HEK293 (cell line): ENCODE measurements at regions not wholly inside any gene's neighbourhood (a gene's known extent, or its start where the extent isn't known, plus 50 kb on each side); places are given as distances from the start of the nearest gene placed in this dataset.

Source experiments
- CTCF ChIA-PET: fragments of 350-600 bp; formaldehyde crosslinking; extraction: SDS; loops from one replicate; lab custom pipeline; 2021; ENCODE audit warnings: antibody characterized with exemption; lab: Yijun Ruan, JAX
- POLR2A ChIA-PET: fragments of 300-600 bp; formaldehyde crosslinking; extraction: SDS; loops from one replicate; lab custom pipeline; 2020; ENCODE audit warnings: antibody characterized with exemption, inconsistent platforms; lab: Yijun Ruan, JAX
- H3K27ac ChIP-seq: fragments of 200-500 bp; sonication (Bioruptor generic); 2 replicates; pipeline ENCODE4 v1.5.1; 2014; ENCODE audit warnings: low read depth, low read length, control low read depth, inconsistent platforms; ENCODE audit errors: extremely low read depth
- H3K36me3 ChIP-seq, 2 experiments: fragments of 200-500 bp in 1 of 2; sonication (Bioruptor generic) in 1 of 2; 1 replicate in 1 of 2; 2 replicates in 1 of 2; pipeline ENCODE4 v1.5.1; 2014 to 2017; ENCODE audit warnings: inconsistent platforms in 2 of 2, low read length in 2 of 2; ENCODE audit not compliant: control insufficient read depth in 2 of 2, insufficient read depth in 1 of 2
- H3K4me1 ChIP-seq: fragments of 200-500 bp; sonication (Bioruptor generic); 2 replicates; pipeline ENCODE4 v1.5.1; 2014; ENCODE audit warnings: mild to moderate bottlenecking, low read length, inconsistent platforms; ENCODE audit not compliant: control insufficient read depth, insufficient read depth
- H3K4me3 ChIP-seq: 2 replicates; pipeline ENCODE4 v1.5.1; 2011; ENCODE audit warnings: low read depth, mild to moderate bottlenecking, control low read depth, low read length, moderate library complexity
- H3K9me3 ChIP-seq: fragments of 200-500 bp; sonication (Bioruptor generic); 2 replicates; pipeline ENCODE4 v1.5.1; 2014; ENCODE audit warnings: low read depth, low read length, inconsistent platforms; ENCODE audit not compliant: control insufficient read depth, insufficient read depth
- ZFP3 ChIP-seq: fragments of 450-650 bp; formaldehyde crosslinking; IDR thresholded peaks from 2 replicates; pipeline ENCODE4 v1.5.1; 2016; ENCODE audit warnings: low read depth, missing biosample characterization, missing genetic modification characterization
- ZNF175 ChIP-seq: fragments of 450-650 bp; formaldehyde crosslinking; IDR thresholded peaks from 2 replicates; pipeline ENCODE4 v1.5.1; 2016; ENCODE audit warnings: missing biosample characterization, missing genetic modification characterization
- ZNF248 ChIP-seq: fragments of 450-650 bp; formaldehyde crosslinking; IDR thresholded peaks from 2 replicates; pipeline ENCODE4 v1.5.1; 2017; ENCODE audit warnings: missing biosample characterization, missing genetic modification characterization
- ZNF311 ChIP-seq: fragments of 450-650 bp; formaldehyde crosslinking; IDR thresholded peaks from 2 replicates; pipeline ENCODE4 v1.5.1; 2017; ENCODE audit warnings: missing biosample characterization, missing genetic modification characterization, borderline replicate concordance
- ZNF621 ChIP-seq: fragments of 450-650 bp; formaldehyde crosslinking; IDR thresholded peaks from 2 replicates; pipeline ENCODE4 v1.5.1; 2017; ENCODE audit warnings: missing biosample characterization, missing genetic modification characterization
- ZNF624 ChIP-seq: fragments of 450-650 bp; formaldehyde crosslinking; IDR thresholded peaks from 2 replicates; pipeline ENCODE4 v1.5.1; 2017; ENCODE audit warnings: missing biosample characterization, missing genetic modification characterization
- ZNF777 ChIP-seq: fragments of 450-650 bp; formaldehyde crosslinking; IDR thresholded peaks from 2 replicates; pipeline ENCODE4 v1.5.1; 2017; ENCODE audit warnings: missing biosample characterization, missing genetic modification characterization, borderline replicate concordance
- ZNF837 ChIP-seq: fragments of 450-650 bp; formaldehyde crosslinking; IDR thresholded peaks from 2 replicates; pipeline ENCODE4 v1.5.1; 2016; ENCODE audit warnings: missing biosample characterization, missing genetic modification characterization
- ZSCAN23 ChIP-seq: fragments of 450-650 bp; formaldehyde crosslinking; IDR thresholded peaks from 2 replicates; pipeline ENCODE4 v1.5.1; 2016; ENCODE audit warnings: missing biosample characterization, missing genetic modification characterization
- TF ChIP-seq, protein P1 (sequence below): IDR thresholded peaks from 2 replicates; pipeline ENCODE4 v1.6.1; 2011; ENCODE audit warnings: mild to moderate bottlenecking, low read depth, low read length, borderline replicate concordance
- TF ChIP-seq, protein P2 (sequence below): fragments of 450-650 bp; formaldehyde crosslinking; IDR thresholded peaks from 2 replicates; pipeline ENCODE4 v1.5.1; 2016; ENCODE audit warnings: missing biosample characterization, missing genetic modification characterization, borderline replicate concordance
- TF ChIP-seq, protein P3 (sequence below): sonication (generic); formaldehyde crosslinking; IDR thresholded peaks from 2 replicates; pipeline ENCODE4 v1.8.1; 2022; ENCODE audit warnings: mild to moderate bottlenecking, moderate library complexity, missing genetic modification reagents
- TF ChIP-seq, protein P4 (sequence below): fragments of 450-650 bp; IDR thresholded peaks from 2 replicates; pipeline ENCODE4 v1.5.1; 2018; ENCODE audit warnings: missing biosample characterization, missing genetic modification characterization
- TF ChIP-seq, protein P5 (sequence below): fragments of 450-650 bp; formaldehyde crosslinking; conservative IDR thresholded peaks from 2 replicates; pipeline ENCODE4 v1.5.1; 2016; ENCODE audit warnings: low read depth, missing biosample characterization, missing genetic modification characterization
- TF ChIP-seq, protein P6 (sequence below): fragments of 450-650 bp; formaldehyde crosslinking; IDR thresholded peaks from 2 replicates; pipeline ENCODE4 v1.5.1; 2016; ENCODE audit warnings: missing biosample characterization, missing genetic modification characterization

DNA sequence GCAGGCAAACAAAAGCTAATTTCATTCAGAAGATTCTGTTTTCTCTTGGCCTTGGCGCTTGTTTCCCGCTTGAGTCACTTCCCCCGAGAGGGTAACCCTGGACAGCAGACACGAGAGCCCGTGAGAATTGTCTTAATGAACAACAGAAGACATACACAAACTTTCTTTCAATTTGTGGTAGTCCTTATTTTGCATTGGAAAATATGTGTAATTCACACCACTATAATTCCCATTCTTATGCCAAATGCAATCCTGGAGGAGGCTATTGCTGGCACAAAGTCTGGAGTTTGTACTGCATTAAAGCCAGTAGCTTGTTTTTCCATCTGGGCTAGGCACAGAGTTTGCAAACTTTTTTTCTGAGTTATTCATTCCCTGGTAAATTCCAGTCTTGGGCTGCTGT lies 109.8 kb upstream of the IVNS1ABP start:
- no peak overlapping the region for H3K4me3 ChIP-seq
- no peaks in the 10 kb centered on the region for H3K4me1 ChIP-seq
- no peaks in the 10 kb centered on the region for H3K9me3 ChIP-seq
- POLR2A ChIA-PET = no interaction called here
- no peaks in the 10 kb centered on the region for H3K36me3 ChIP-seq
- H3K27ac ChIP-seq = no peak overlapping the region
- TF ChIP-seq ZSCAN23 (tag by site-specific recombination) = no peak
- TF ChIP-seq, protein P1, sequence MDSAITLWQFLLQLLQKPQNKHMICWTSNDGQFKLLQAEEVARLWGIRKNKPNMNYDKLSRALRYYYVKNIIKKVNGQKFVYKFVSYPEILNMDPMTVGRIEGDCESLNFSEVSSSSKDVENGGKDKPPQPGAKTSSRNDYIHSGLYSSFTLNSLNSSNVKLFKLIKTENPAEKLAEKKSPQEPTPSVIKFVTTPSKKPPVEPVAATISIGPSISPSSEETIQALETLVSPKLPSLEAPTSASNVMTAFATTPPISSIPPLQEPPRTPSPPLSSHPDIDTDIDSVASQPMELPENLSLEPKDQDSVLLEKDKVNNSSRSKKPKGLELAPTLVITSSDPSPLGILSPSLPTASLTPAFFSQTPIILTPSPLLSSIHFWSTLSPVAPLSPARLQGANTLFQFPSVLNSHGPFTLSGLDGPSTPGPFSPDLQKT = no peak
- TF ChIP-seq, protein P2, sequence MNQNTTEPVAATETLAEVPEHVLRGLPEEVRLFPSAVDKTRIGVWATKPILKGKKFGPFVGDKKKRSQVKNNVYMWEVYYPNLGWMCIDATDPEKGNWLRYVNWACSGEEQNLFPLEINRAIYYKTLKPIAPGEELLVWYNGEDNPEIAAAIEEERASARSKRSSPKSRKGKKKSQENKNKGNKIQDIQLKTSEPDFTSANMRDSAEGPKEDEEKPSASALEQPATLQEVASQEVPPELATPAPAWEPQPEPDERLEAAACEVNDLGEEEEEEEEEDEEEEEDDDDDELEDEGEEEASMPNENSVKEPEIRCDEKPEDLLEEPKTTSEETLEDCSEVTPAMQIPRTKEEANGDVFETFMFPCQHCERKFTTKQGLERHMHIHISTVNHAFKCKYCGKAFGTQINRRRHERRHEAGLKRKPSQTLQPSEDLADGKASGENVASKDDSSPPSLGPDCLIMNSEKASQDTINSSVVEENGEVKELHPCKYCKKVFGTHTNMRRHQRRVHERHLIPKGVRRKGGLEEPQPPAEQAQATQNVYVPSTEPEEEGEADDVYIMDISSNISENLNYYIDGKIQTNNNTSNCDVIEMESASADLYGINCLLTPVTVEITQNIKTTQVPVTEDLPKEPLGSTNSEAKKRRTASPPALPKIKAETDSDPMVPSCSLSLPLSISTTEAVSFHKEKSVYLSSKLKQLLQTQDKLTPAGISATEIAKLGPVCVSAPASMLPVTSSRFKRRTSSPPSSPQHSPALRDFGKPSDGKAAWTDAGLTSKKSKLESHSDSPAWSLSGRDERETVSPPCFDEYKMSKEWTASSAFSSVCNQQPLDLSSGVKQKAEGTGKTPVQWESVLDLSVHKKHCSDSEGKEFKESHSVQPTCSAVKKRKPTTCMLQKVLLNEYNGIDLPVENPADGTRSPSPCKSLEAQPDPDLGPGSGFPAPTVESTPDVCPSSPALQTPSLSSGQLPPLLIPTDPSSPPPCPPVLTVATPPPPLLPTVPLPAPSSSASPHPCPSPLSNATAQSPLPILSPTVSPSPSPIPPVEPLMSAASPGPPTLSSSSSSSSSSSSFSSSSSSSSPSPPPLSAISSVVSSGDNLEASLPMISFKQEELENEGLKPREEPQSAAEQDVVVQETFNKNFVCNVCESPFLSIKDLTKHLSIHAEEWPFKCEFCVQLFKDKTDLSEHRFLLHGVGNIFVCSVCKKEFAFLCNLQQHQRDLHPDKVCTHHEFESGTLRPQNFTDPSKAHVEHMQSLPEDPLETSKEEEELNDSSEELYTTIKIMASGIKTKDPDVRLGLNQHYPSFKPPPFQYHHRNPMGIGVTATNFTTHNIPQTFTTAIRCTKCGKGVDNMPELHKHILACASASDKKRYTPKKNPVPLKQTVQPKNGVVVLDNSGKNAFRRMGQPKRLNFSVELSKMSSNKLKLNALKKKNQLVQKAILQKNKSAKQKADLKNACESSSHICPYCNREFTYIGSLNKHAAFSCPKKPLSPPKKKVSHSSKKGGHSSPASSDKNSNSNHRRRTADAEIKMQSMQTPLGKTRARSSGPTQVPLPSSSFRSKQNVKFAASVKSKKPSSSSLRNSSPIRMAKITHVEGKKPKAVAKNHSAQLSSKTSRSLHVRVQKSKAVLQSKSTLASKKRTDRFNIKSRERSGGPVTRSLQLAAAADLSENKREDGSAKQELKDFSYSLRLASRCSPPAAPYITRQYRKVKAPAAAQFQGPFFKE (tag by site-specific recombination) = no peak
- TF ChIP-seq, protein P3, sequence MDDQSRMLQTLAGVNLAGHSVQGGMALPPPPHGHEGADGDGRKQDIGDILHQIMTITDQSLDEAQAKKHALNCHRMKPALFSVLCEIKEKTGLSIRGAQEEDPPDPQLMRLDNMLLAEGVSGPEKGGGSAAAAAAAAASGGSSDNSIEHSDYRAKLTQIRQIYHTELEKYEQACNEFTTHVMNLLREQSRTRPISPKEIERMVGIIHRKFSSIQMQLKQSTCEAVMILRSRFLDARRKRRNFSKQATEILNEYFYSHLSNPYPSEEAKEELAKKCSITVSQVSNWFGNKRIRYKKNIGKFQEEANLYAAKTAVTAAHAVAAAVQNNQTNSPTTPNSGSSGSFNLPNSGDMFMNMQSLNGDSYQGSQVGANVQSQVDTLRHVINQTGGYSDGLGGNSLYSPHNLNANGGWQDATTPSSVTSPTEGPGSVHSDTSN (CRISPR knock-in tag) = no peak
- TF ChIP-seq ZNF624 (tag by site-specific recombination) = no peak
- TF ChIP-seq ZFP3 = no peak
- TF ChIP-seq, protein P4, sequence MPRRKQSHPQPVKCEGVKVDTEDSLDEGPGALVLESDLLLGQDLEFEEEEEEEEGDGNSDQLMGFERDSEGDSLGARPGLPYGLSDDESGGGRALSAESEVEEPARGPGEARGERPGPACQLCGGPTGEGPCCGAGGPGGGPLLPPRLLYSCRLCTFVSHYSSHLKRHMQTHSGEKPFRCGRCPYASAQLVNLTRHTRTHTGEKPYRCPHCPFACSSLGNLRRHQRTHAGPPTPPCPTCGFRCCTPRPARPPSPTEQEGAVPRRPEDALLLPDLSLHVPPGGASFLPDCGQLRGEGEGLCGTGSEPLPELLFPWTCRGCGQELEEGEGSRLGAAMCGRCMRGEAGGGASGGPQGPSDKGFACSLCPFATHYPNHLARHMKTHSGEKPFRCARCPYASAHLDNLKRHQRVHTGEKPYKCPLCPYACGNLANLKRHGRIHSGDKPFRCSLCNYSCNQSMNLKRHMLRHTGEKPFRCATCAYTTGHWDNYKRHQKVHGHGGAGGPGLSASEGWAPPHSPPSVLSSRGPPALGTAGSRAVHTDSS (tag by site-specific recombination) = no peak
- TF ChIP-seq ZNF175 = no peak
- no peak for TF ChIP-seq ZNF621 (tag by site-specific recombination)
- no peak for TF ChIP-seq ZNF311 (tag by site-specific recombination)
- TF ChIP-seq, protein P5, sequence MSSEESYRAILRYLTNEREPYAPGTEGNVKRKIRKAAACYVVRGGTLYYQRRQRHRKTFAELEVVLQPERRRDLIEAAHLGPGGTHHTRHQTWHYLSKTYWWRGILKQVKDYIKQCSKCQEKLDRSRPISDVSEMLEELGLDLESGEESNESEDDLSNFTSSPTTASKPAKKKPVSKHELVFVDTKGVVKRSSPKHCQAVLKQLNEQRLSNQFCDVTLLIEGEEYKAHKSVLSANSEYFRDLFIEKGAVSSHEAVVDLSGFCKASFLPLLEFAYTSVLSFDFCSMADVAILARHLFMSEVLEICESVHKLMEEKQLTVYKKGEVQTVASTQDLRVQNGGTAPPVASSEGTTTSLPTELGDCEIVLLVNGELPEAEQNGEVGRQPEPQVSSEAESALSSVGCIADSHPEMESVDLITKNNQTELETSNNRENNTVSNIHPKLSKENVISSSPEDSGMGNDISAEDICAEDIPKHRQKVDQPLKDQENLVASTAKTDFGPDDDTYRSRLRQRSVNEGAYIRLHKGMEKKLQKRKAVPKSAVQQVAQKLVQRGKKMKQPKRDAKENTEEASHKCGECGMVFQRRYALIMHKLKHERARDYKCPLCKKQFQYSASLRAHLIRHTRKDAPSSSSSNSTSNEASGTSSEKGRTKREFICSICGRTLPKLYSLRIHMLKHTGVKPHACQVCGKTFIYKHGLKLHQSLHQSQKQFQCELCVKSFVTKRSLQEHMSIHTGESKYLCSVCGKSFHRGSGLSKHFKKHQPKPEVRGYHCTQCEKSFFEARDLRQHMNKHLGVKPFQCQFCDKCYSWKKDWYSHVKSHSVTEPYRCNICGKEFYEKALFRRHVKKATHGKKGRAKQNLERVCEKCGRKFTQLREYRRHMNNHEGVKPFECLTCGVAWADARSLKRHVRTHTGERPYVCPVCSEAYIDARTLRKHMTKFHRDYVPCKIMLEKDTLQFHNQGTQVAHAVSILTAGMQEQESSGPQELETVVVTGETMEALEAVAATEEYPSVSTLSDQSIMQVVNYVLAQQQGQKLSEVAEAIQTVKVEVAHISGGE (tag by site-specific recombination) = no peak
- no peak for TF ChIP-seq ZNF777 (tag by site-specific recombination)
- TF ChIP-seq ZNF248 = no peak
- TF ChIP-seq ZNF837 (tag by site-specific recombination) = no peak
- TF ChIP-seq, protein P6, sequence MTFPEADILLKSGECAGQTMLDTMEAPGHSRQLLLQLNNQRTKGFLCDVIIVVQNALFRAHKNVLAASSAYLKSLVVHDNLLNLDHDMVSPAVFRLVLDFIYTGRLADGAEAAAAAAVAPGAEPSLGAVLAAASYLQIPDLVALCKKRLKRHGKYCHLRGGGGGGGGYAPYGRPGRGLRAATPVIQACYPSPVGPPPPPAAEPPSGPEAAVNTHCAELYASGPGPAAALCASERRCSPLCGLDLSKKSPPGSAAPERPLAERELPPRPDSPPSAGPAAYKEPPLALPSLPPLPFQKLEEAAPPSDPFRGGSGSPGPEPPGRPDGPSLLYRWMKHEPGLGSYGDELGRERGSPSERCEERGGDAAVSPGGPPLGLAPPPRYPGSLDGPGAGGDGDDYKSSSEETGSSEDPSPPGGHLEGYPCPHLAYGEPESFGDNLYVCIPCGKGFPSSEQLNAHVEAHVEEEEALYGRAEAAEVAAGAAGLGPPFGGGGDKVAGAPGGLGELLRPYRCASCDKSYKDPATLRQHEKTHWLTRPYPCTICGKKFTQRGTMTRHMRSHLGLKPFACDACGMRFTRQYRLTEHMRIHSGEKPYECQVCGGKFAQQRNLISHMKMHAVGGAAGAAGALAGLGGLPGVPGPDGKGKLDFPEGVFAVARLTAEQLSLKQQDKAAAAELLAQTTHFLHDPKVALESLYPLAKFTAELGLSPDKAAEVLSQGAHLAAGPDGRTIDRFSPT (tag by site-specific recombination) = no peak
- CTCF ChIA-PET = no interaction called here
